ENCODE measurements at regions not wholly inside any gene's neighbourhood (a gene's known extent, or its start where the extent isn't known, plus 50 kb on each side); places are given as distances from the start of the nearest gene placed in this dataset.
"Not testable (repeated sequence)": the region's sequence is repeated elsewhere in the genome, so short reads cannot be mapped to it uniquely, and the experiment has no call there.

- no peak for DNase-seq (ENCODE audit: low read depth in 2 of 2)
Measured at GRCh38 chr20:53645582-53645897, 51.9 kb upstream of the ZNF217 start.

DNA sequence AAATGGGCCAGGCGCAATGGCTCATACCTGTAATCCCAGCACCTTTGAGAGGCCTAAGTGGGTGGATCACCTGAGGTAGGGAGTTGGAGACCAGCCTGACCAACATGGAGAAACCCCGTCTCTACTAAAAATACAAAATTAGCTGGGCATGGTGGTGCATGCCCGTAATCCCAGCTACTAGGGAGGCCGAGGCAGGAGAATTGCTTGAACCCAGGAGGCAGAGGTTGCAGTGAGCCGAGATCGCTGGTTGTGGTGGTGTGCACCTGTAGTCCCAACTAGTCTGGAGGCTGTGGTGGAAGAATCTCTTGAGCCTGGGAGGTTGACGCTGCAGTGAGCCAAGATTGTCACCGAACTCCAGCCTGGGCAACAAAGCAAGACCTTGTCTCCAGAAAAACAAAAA is 50.5 kb upstream of the ZNF217 start:
- DNase-seq (ENCODE audit: low read depth in 2 of 2), result not testable (repeated sequence)
